CD4-positive, alpha-beta T cell (primary cell): ENCODE measurements at regions not wholly inside any gene's neighbourhood (a gene's known extent, or its start where the extent isn't known, plus 50 kb on each side); places are given as distances from the start of the nearest gene placed in this dataset.

Experiments
- ATAC-seq: fragments of 200-7000 bp; cut with Tn5 transposase; one replicate; pipeline ENCODE4 v1.10.0; 2022; ENCODE audit warnings: mild to moderate bottlenecking; ENCODE audit not compliant: poor library complexity
- CTCF ChIA-PET: fragments of 350-600 bp; sonication (Branson Sonifier 250); formaldehyde crosslinking; loops from one replicate; lab custom pipeline; 2021; ENCODE audit warnings: antibody characterized with exemption, inconsistent platforms; lab: Charles Lee
- POLR2A ChIA-PET: fragments of 350-600 bp; sonication (Branson Sonifier 250); formaldehyde crosslinking; loops from one replicate; lab custom pipeline; 2021; ENCODE audit warnings: antibody characterized with exemption, inconsistent platforms; lab: Charles Lee
- DNase-seq, 14 experiments: peaks; one replicate each; pipeline ENCODE4 v3.0.0-alpha.2; 2013 to 2020; ENCODE audit warnings: mixed read lengths in 2 of 14
- H3K27ac ChIP-seq, 2 donors: one replicate each; pipeline versions ENCODE4 v1.5.1 to v1.7.0; 2013; ENCODE audit warnings: low read length in 2 of 2, low read depth in 1 of 2, mild to moderate bottlenecking in 1 of 2
- H3K27me3 ChIP-seq, 2 experiments: 1 replicate in 1 of 2; 2 replicates in 1 of 2; pipeline versions ENCODE4 v1.6.1 to v1.7.0; 2013; ENCODE audit warnings: low read length in 2 of 2, control low read depth in 1 of 2, mild to moderate bottlenecking in 1 of 2, moderate library complexity in 1 of 2; ENCODE audit not compliant: insufficient read depth in 2 of 2, control insufficient read depth in 1 of 2
- H3K36me3 ChIP-seq: one replicate; pipeline ENCODE4 v1.6.1; 2013; ENCODE audit warnings: low read length, control low read depth; ENCODE audit not compliant: insufficient read depth
- H3K4me1 ChIP-seq: one replicate; pipeline ENCODE4 v1.6.1; 2013; ENCODE audit warnings: low read length, control low read depth; ENCODE audit not compliant: insufficient read depth
- H3K4me3 ChIP-seq: one replicate; pipeline ENCODE4 v1.5.1; 2013; ENCODE audit warnings: mild to moderate bottlenecking, low read length, moderate library complexity
- H3K9me3 ChIP-seq, 2 experiments: 1 replicate in 1 of 2; 2 replicates in 1 of 2; pipeline versions ENCODE4 v1.6.1 to v1.7.0; 2013; ENCODE audit warnings: low read length in 2 of 2, mild to moderate bottlenecking in 2 of 2, control low read depth in 1 of 2, moderate library complexity in 1 of 2; ENCODE audit not compliant: control insufficient read depth in 1 of 2, insufficient read depth in 1 of 2
- H3K27ac Mint-ChIP-seq: one replicate; pipeline ENCODE4 v1.8.0; 2020; ENCODE audit warnings: mixed read lengths
- H3K27me3 Mint-ChIP-seq: one replicate; pipeline ENCODE4 v1.8.0; 2021; ENCODE audit warnings: mixed read lengths
- H3K36me3 Mint-ChIP-seq: one replicate; pipeline ENCODE4 v1.8.0; 2021; ENCODE audit warnings: low read depth, mixed read lengths
- H3K4me1 Mint-ChIP-seq: one replicate; pipeline ENCODE4 v1.8.0; 2021; ENCODE audit warnings: low read depth, mixed read lengths
- H3K4me3 Mint-ChIP-seq: one replicate; pipeline ENCODE4 v1.8.0; 2020; ENCODE audit warnings: mild to moderate bottlenecking, mixed read lengths
- H3K9me3 Mint-ChIP-seq: one replicate; pipeline ENCODE4 v1.8.0; 2020; ENCODE audit warnings: mixed read lengths
- CTCF ChIP-seq: fragments of 200-600 bp; IDR thresholded peaks from one replicate; pipeline ENCODE4 v1.8.0; 2022; ENCODE audit warnings: antibody characterized with exemption, mild to moderate bottlenecking
- intact Hi-C, 2 experiments: fragments of 100-400 bp; cut with DNase I in 1 of 2; cut with micrococcal nuclease in 1 of 2; formaldehyde crosslinking; loops; one replicate each; pipeline versions ENCODE4 v1.15.1 to v1.9.0; 2023 to 2025; cut with DNase I, micrococcal nuclease

GRCh38 chr13:99717959-99718674 is 216.8 kb downstream of the TM9SF2 start:
- Histone ChIP-seq H3K36me3 (no peaks in the 10 kb centered on the region), H3K9me3 (no peaks in the 10 kb centered on the region), H3K4me1 (no peaks in the 10 kb centered on the region), H3K27me3 (no peaks in the 10 kb centered on the region), H3K4me3 (no peak overlapping the region), H3K27ac (no peak overlapping the region)
- Mint-ChIP-seq H3K4me3 (no peak overlapping the region), H3K27me3 (no peaks in the 10 kb centered on the region), H3K9me3 (no peaks in the 10 kb centered on the region), H3K36me3 (no peaks in the 10 kb centered on the region), H3K27ac (no peak overlapping the region), H3K4me1 (no peaks in the 10 kb centered on the region)
- POLR2A ChIA-PET, result no interaction called here
- CTCF ChIA-PET, result interaction anchor here (0.7 to 1.1 kb wide), 2 partner anchors 855 to 908 kb away, joined by 3 to 4 read pairs; no protein-coding TSS in a partner anchor
- no peak for TF ChIP-seq CTCF
- intact Hi-C loops, result no loop called here
- DNase-seq (no peak), ATAC-seq (no peak)

GRCh38 chr13:99709134-99709533 is 207.9 kb downstream of the TM9SF2 start:
- no peaks in the 10 kb centered on the region for H3K27me3 Mint-ChIP-seq
- H3K9me3 Mint-ChIP-seq, result no peaks in the 10 kb centered on the region
- Histone ChIP-seq H3K9me3 (no peaks in the 10 kb centered on the region), H3K27ac (no peak overlapping the region), H3K36me3 (no peaks in the 10 kb centered on the region), H3K4me1 (no peaks in the 10 kb centered on the region), H3K27me3 (no peaks in the 10 kb centered on the region), H3K4me3 (no peak overlapping the region)
- POLR2A ChIA-PET, result no interaction called here
- H3K36me3 Mint-ChIP-seq, result no peaks in the 10 kb centered on the region
- intact Hi-C loops, result no loop called here
- TF ChIP-seq CTCF, result no peak
- H3K4me3 Mint-ChIP-seq, result no peak overlapping the region
- H3K27ac Mint-ChIP-seq, result no peak overlapping the region
- CTCF ChIA-PET, result interaction anchor here (1.2 kb wide), 1 partner anchor 33 kb away, joined by 3 read pairs; no protein-coding TSS in a partner anchor
- no peaks in the 10 kb centered on the region for H3K4me1 Mint-ChIP-seq
- ATAC-seq (no peak), DNase-seq (no peak)

- intact Hi-C loops, result no loop called here
- TF ChIP-seq CTCF, result no peak
- Histone ChIP-seq H3K4me1 (no peaks in the 10 kb centered on the region), H3K27me3 (no peaks in the 10 kb centered on the region), H3K9me3 (no peaks in the 10 kb centered on the region), H3K36me3 (no peaks in the 10 kb centered on the region), H3K27ac (no peak overlapping the region), H3K4me3 (no peak overlapping the region)
- DNase-seq, result no peak
- no peaks in the 10 kb centered on the region for H3K27me3 Mint-ChIP-seq
- ATAC-seq, result no peak
- no peaks in the 10 kb centered on the region for H3K4me1 Mint-ChIP-seq
- no peaks in the 10 kb centered on the region for H3K9me3 Mint-ChIP-seq
- ChIA-PET POLR2A (no interaction called here), CTCF (no interaction called here)
- no peak overlapping the region for H3K27ac Mint-ChIP-seq
- no peaks in the 10 kb centered on the region for H3K36me3 Mint-ChIP-seq
- no peak overlapping the region for H3K4me3 Mint-ChIP-seq
Observed at GRCh38 chr13:99704390-99704789, 203.1 kb downstream of the TM9SF2 start.
